HFFc6 (cell line): ENCODE measurements at regions not wholly inside any gene's neighbourhood (a gene's known extent, or its start where the extent isn't known, plus 50 kb on each side); places are given as distances from the start of the nearest gene placed in this dataset.

Experiments used
- DNase-seq: peaks from one replicate; pipeline ENCODE4 v3.0.0-alpha.2; 2018
- H3K27ac Mint-ChIP-seq: 2 replicates; pipeline ENCODE4 v1.8.0; 2020; ENCODE audit warnings: mild to moderate bottlenecking, mixed read lengths
- H3K27me3 Mint-ChIP-seq: 2 replicates; pipeline ENCODE4 v1.8.0; 2021; ENCODE audit warnings: mild to moderate bottlenecking, moderate library complexity, mixed read lengths; ENCODE audit not compliant: insufficient read depth
- H3K36me3 Mint-ChIP-seq: 2 replicates; pipeline ENCODE4 v1.8.0; 2021; ENCODE audit warnings: low read depth, mixed read lengths
- H3K4me1 Mint-ChIP-seq: 2 replicates; pipeline ENCODE4 v1.8.0; 2020; ENCODE audit warnings: low read depth, mixed read lengths
- H3K4me3 Mint-ChIP-seq: 2 replicates; pipeline ENCODE4 v1.8.0; 2020; ENCODE audit warnings: mild to moderate bottlenecking, moderate library complexity, mixed read lengths
- H3K9me3 Mint-ChIP-seq: 2 replicates; pipeline ENCODE4 v1.8.0; 2020; ENCODE audit warnings: mild to moderate bottlenecking, mixed read lengths
- TF ChIP-seq, protein P1 (sequence below): fragments of 200-600 bp; sonication (generic); IDR thresholded peaks from 2 replicates; pipeline ENCODE4 v1.5.0; 2021; ENCODE audit warnings: antibody characterized with exemption, mild to moderate bottlenecking

DNA sequence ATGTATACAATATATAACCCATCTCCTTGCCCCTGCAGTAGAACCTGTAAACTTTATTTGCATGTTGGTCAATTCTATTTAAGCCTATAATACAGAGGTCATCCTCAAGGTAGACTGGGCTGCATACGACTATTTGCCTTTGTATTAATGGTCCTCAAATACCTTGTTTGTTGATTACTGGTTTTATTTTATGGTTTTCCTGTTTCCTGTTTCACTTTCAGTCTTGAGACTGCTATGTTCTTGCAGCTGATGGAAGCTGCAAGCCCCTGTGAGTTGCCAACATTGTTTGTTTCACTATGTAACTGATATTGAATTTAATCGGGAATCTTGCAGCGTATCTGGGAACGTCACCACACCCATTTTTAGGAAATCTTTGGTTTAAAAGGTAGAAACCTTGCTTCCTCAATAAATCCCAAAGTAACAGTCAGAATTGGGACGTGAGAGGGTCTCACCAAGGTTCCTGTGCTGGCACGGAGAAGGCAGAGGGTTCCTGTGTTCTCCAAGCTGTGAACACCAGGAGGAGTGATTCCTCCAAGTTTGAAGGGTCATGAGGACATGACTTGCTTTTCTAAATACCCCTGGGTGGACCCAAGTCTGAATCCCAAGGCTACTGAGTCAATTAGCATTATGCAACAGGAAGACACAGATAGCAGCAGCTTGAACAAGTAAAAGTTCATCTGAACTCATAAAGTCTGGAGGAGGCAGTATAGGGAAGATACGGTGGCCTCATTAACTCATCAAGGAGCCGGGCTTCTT lies 110.6 kb upstream of the PNPLA4 start:
- H3K4me3 Mint-ChIP-seq, result no peak overlapping the region

GRCh38 chrX:8036914-8037313 lies 109.7 kb upstream of the PNPLA4 start:
- Mint-ChIP-seq H3K4me1 (no peaks in the 10 kb centered on the region), H3K27ac (no peak overlapping the region), H3K36me3 (no peaks in the 10 kb centered on the region), H3K4me3 (no peak overlapping the region), H3K9me3 (no peaks in the 10 kb centered on the region), H3K27me3 (no peaks in the 10 kb centered on the region)
- DNase-seq, result no peak
- TF ChIP-seq, protein P1, sequence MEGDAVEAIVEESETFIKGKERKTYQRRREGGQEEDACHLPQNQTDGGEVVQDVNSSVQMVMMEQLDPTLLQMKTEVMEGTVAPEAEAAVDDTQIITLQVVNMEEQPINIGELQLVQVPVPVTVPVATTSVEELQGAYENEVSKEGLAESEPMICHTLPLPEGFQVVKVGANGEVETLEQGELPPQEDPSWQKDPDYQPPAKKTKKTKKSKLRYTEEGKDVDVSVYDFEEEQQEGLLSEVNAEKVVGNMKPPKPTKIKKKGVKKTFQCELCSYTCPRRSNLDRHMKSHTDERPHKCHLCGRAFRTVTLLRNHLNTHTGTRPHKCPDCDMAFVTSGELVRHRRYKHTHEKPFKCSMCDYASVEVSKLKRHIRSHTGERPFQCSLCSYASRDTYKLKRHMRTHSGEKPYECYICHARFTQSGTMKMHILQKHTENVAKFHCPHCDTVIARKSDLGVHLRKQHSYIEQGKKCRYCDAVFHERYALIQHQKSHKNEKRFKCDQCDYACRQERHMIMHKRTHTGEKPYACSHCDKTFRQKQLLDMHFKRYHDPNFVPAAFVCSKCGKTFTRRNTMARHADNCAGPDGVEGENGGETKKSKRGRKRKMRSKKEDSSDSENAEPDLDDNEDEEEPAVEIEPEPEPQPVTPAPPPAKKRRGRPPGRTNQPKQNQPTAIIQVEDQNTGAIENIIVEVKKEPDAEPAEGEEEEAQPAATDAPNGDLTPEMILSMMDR, result no peak

More for the DNA sequence above, 110.6 kb upstream of the PNPLA4 start:
- TF ChIP-seq, protein P1, result no peak
- H3K9me3 Mint-ChIP-seq, result no peaks in the 10 kb centered on the region
- H3K36me3 Mint-ChIP-seq, result no peaks in the 10 kb centered on the region
- DNase-seq, result no peak
- no peaks in the 10 kb centered on the region for H3K4me1 Mint-ChIP-seq
- H3K27me3 Mint-ChIP-seq, result no peaks in the 10 kb centered on the region
- H3K27ac Mint-ChIP-seq, result no peak overlapping the region

DNA sequence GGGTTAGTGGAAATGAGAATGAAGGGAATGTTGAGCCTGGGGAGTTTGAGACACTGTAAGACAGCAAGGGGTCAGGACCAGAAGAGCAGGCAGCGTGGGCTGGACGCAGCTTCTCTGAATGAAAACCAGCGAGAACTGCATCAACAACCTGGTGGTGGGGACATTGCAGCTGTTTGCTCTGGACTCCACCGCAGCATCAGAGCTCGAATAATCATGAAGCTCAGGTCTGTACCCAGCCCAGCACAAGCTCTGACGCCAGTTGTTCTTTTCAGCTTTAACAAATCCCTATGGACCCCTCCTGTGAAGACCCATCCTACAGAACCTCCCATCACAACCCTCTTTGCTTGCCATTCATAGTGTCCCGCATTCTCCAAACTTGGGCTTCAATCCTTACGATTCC lies 106.8 kb upstream of the PNPLA4 start:
- H3K4me3 Mint-ChIP-seq, result no peak overlapping the region
- no peak overlapping the region for H3K27ac Mint-ChIP-seq
- no peaks in the 10 kb centered on the region for H3K36me3 Mint-ChIP-seq

DNA sequence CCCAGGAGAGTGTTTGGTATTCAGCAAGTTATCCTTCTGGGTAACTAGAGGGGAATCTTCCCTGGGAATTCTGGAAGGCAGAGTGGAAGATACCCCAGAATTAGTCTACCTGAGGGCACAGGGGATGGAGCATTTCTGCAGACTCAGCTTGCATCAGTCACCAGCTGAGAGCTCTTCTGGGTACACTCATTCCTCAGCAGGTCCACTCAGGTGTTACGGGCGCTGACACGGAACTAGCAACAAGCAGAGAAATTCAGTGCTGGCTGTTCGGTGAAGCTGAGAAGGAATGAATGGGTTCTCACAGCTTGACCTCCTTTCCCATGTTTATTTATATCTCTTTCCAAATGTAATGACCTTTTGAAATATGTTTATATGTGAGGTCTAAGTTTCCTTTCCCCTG lies 106.0 kb upstream of the PNPLA4 start:
- TF ChIP-seq, protein P1, result no peak
- Mint-ChIP-seq H3K4me3 (no peak overlapping the region), H3K27ac (no peak overlapping the region), H3K27me3 (no peaks in the 10 kb centered on the region), H3K4me1 (no peaks in the 10 kb centered on the region), H3K36me3 (no peaks in the 10 kb centered on the region), H3K9me3 (no peaks in the 10 kb centered on the region)
- DNase-seq, result no peak

More for the DNA sequence above, 106.8 kb upstream of the PNPLA4 start:
- no peaks in the 10 kb centered on the region for H3K27me3 Mint-ChIP-seq
- no peaks in the 10 kb centered on the region for H3K4me1 Mint-ChIP-seq
- H3K9me3 Mint-ChIP-seq, result no peaks in the 10 kb centered on the region
- no peak for DNase-seq
- TF ChIP-seq, protein P1, result no peak

- no peaks in the 10 kb centered on the region for H3K4me1 Mint-ChIP-seq
- DNase-seq, result no peak
- H3K4me3 Mint-ChIP-seq, result no peak overlapping the region
- TF ChIP-seq, protein P1, result no peak
- no peak overlapping the region for H3K27ac Mint-ChIP-seq
- no peaks in the 10 kb centered on the region for H3K36me3 Mint-ChIP-seq
- H3K27me3 Mint-ChIP-seq, result no peaks in the 10 kb centered on the region
- H3K9me3 Mint-ChIP-seq, result peaks cover 5% of the 10 kb centered on the region
Measured at GRCh38 chrX:8030361-8030760, 103.1 kb upstream of the PNPLA4 start.
